Esophagus squamous epithelium (tissue), 4 donors: ENCODE measurements at regions not wholly inside any gene's neighbourhood (a gene's known extent, or its start where the extent isn't known, plus 50 kb on each side); places are given as distances from the start of the nearest gene placed in this dataset.

ENCODE experiments used
- CTCF ChIP-seq, 6 experiments: fragments of 450-650 bp in 4 of 6; fragments of 200-600 bp in 2 of 6; sonication (generic) in 2 of 6; IDR thresholded peaks; one replicate each; pipeline ENCODE4 v1.5.1; 2016 to 2019; ENCODE audit warnings: antibody characterized with exemption in 6 of 6, mild to moderate bottlenecking in 4 of 6, moderate library complexity in 4 of 6
- POLR2A ChIP-seq, 4 donors: fragments of 450-650 bp; IDR thresholded peaks; one replicate each; pipeline ENCODE4 v1.6.1; 2017; ENCODE audit warnings: antibody characterized with exemption in 4 of 4, mild to moderate bottlenecking in 4 of 4, moderate library complexity in 3 of 4

GRCh38 chr3:3532508-3532907, 266.7 kb upstream of the LRRN1 start:
- TF ChIP-seq CTCF (IDR thresholded peaks at IDR 0.05) (no peak), POLR2A (IDR thresholded peaks at IDR 0.05) (no peak)
